Pancreas (tissue), 10 donors: ENCODE measurements at regions not wholly inside any gene's neighbourhood (a gene's known extent, or its start where the extent isn't known, plus 50 kb on each side); places are given as distances from the start of the nearest gene placed in this dataset.

ENCODE experiments used
- ATAC-seq, 4 donors: fragments of 200-7000 bp; cut with Tn5 transposase; one replicate each; pipeline versions ENCODE4 v1.8.0 to v1.9.1; 2020; ENCODE audit warnings: mild to moderate bottlenecking in 4 of 4, moderate library complexity in 4 of 4
- DNase-seq, 6 donors: peaks; one replicate each; pipeline ENCODE4 v3.0.0-alpha.2; 2020
- FAIRE-seq: peaks from 2 replicates; lab custom pipeline; 2012; peaks lifted over from hg19 to GRCh38; lab: Jason Lieb, UNC
- H3K27ac ChIP-seq, 4 donors: fragments of 200-600 bp; sonication (generic); 1 replicate in 3 of 4; 2 replicates in 1 of 4; pipeline versions ENCODE4 v1.5.0 to v1.8.0; 2020
- H3K27me3 ChIP-seq, 4 donors: fragments of 200-600 bp; one replicate each; pipeline ENCODE4 v1.8.0; 2021
- H3K36me3 ChIP-seq, 3 donors: fragments of 200-600 bp; sonication (generic) in 1 of 3; one replicate each; pipeline versions ENCODE4 v1.5.0 to v1.8.0; 2020 to 2021
- H3K4me1 ChIP-seq, 3 donors: fragments of 200-600 bp; one replicate each; pipeline ENCODE4 v1.8.0; 2021
- H3K4me3 ChIP-seq, 4 donors: fragments of 200-600 bp; sonication (generic) in 2 of 4; one replicate each; pipeline versions ENCODE4 v1.5.0 to v1.8.0; 2020 to 2021
- H3K9me3 ChIP-seq, 4 donors: fragments of 200-600 bp; one replicate each; pipeline ENCODE4 v1.8.0; 2021
- WGBS, 2 donors: extraction: QIAGEN DNeasy Blood & Tissue Kit; methylation state at CpG; one replicate each; pipeline ENCODE4 v1.1.7; 2013; 5-methylcytosine and 5-hydroxymethylcytosine counted together
- intact Hi-C, 3 donors: fragments of 100-400 bp; cut with DNase I; formaldehyde crosslinking; loops; one replicate each; pipeline versions ENCODE4 v1.11.1 to v1.14.2; 2022
- TF ChIP-seq, protein P1 (sequence below), 4 donors: fragments of 200-600 bp; sonication (generic) in 3 of 4; IDR thresholded peaks; one replicate each; pipeline versions ENCODE4 v1.5.0 to v1.8.0; 2021; ENCODE audit warnings: antibody characterized with exemption in 4 of 4
- donor health status: healthy with polysubstance abuse.
- donor health status: DM: no; HTN: no; CAD: no; lungs with moderate emphysema.
- donor health status: DM: no; HTN: no; CAD: no.
- donor health status: control.
- donor health status: control.
- donor health status: Bipolar disorder and iron deficiency.
- donor health status: DM: yes; HTN: yes; CAD: no.
- donor health status: DM: no; HTN: no; CAD: no.
- donor health status: DM: no; HTN: no; CAD: no.
- donor health status: DM: yes; HTN: yes; CAD: no.

DNA sequence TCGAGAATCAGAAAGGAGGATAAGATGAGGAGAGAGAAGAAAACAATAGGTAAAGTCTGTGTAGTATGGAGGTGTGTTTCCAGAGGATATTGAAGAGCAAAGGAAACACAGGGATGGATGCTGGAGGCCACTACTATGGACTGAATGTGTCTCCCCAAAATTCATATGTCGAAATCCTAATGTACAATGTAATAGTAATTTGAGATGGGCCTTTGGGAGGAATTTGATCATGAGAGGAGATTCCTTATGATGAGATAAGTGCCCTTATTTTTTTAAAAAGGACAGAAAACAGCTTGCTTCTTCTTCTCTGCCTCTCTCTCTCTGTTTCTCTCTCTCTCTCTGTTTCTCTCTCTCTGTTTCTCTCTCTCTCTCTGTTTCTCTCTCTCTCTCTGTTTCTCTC, 602.2 kb upstream of the ADAMTS5 start:
- FAIRE-seq = no peak
- TF ChIP-seq, protein P1, sequence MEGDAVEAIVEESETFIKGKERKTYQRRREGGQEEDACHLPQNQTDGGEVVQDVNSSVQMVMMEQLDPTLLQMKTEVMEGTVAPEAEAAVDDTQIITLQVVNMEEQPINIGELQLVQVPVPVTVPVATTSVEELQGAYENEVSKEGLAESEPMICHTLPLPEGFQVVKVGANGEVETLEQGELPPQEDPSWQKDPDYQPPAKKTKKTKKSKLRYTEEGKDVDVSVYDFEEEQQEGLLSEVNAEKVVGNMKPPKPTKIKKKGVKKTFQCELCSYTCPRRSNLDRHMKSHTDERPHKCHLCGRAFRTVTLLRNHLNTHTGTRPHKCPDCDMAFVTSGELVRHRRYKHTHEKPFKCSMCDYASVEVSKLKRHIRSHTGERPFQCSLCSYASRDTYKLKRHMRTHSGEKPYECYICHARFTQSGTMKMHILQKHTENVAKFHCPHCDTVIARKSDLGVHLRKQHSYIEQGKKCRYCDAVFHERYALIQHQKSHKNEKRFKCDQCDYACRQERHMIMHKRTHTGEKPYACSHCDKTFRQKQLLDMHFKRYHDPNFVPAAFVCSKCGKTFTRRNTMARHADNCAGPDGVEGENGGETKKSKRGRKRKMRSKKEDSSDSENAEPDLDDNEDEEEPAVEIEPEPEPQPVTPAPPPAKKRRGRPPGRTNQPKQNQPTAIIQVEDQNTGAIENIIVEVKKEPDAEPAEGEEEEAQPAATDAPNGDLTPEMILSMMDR (IDR thresholded peaks at IDR 0.05) = no peak
- WGBS, 2 donors = 78 to 91% methylated on average over 2 of the region's 2 CpGs
- no peak for DNase-seq
- H3K4me1 ChIP-seq = no peaks in the 10 kb centered on the region
- no peaks in the 10 kb centered on the region for H3K36me3 ChIP-seq
- no peaks in the 10 kb centered on the region for H3K9me3 ChIP-seq
- intact Hi-C loops = loop anchor here in 1 of 3 donors (10.0 kb wide), 1 partner anchor 684 kb away; no protein-coding TSS in a partner anchor
- H3K27ac ChIP-seq = no peak overlapping the region
- H3K4me3 ChIP-seq = no peak overlapping the region
- no peak for ATAC-seq
- no peaks in the 10 kb centered on the region for H3K27me3 ChIP-seq

- Histone ChIP-seq H3K4me1 (no peaks in the 10 kb centered on the region), H3K27ac (no peak overlapping the region), H3K4me3 (no peak overlapping the region), H3K27me3 (no peaks in the 10 kb centered on the region), H3K36me3 (no peaks in the 10 kb centered on the region), H3K9me3 (no peaks in the 10 kb centered on the region)
- TF ChIP-seq, protein P1 (IDR thresholded peaks at IDR 0.05) = no peak
- no peak for FAIRE-seq
- DNase-seq = no peak
- WGBS, 2 donors = 63 to 72% methylated on average over 1 of the region's 1 CpG
- no peak for ATAC-seq
- intact Hi-C loops = loop anchor here in 1 of 3 donors (10.0 kb wide), 1 partner anchor 683 kb away; no protein-coding TSS in a partner anchor
Measured at GRCh38 chr21:27567381-27567780, 600.5 kb upstream of the ADAMTS5 start.

DNA sequence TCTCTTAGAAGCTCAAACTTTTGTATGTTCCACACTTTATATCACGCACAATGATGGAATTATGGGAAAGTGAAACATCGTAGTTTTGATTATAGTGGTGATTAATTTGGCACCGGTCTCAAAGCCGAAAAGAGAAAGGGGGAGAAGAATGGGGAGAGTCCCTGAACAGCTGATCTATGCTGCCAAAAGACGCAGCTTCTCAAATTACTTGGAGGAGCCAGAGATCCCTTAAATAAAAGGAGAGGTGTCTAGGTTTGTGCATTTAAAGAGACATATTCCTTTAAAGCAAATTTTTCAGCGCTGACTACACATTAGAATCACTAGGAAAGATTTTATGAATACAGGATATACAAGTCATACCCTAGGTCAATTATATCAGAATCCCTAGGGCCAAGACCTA, 599.6 kb upstream of the ADAMTS5 start:
- ATAC-seq = no peak
- Histone ChIP-seq H3K27me3 (no peaks in the 10 kb centered on the region), H3K36me3 (no peaks in the 10 kb centered on the region), H3K9me3 (no peaks in the 10 kb centered on the region), H3K27ac (no peak overlapping the region), H3K4me3 (no peak overlapping the region), H3K4me1 (no peaks in the 10 kb centered on the region)
- FAIRE-seq = no peak
- TF ChIP-seq, protein P1 (IDR thresholded peaks at IDR 0.05) = no peak
- intact Hi-C loops = loop anchor here in 1 of 3 donors (10.0 kb wide), 1 partner anchor 682 kb away; no protein-coding TSS in a partner anchor
- WGBS, 2 donors = 79 to 92% methylated on average over 6 of the region's 6 CpGs
- DNase-seq = no peak

GRCh38 chr21:27565364-27565763, 598.5 kb upstream of the ADAMTS5 start:
- H3K4me3 ChIP-seq = no peak overlapping the region
- no peak for ATAC-seq
- no peak for FAIRE-seq
- H3K36me3 ChIP-seq = no peaks in the 10 kb centered on the region
- DNase-seq = no peak
- TF ChIP-seq, protein P1 (IDR thresholded peaks at IDR 0.05) = no peak
- no peak overlapping the region for H3K27ac ChIP-seq
- 98 to 100% methylated on average over 1 of the region's 1 CpG for WGBS, 2 donors
- no peaks in the 10 kb centered on the region for H3K27me3 ChIP-seq
- H3K4me1 ChIP-seq = no peaks in the 10 kb centered on the region
- no peaks in the 10 kb centered on the region for H3K9me3 ChIP-seq
- intact Hi-C loops = loop anchor here in 1 of 3 donors (10.0 kb wide), 1 partner anchor 681 kb away; no protein-coding TSS in a partner anchor

DNA sequence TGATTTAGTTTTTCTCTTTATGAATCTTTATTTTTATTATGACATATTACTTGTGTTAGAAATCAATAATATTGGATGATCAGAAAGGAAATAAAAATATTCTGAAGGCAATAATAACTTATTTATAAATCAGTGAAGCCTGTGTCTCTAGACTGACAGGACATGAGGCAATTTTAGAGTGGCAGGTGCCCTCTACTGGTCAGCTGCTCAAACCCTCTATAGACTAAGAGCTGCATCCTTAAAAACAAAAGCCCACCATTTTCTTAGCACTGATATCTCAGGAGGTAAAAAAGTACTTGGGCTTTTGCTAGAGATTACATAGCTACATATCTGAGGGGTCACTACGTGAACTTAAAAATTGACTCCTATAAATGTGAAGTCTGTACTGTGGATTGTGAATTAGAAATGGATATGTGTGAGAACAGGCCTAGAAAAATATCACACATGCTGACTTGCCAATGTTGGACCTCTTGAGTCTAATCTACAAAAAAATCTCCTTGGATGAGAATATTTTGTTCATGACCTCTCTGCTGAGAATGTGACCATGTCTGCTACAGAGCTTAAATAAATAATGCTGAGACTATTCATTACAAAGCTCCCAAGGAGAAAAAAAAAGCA, 597.9 kb upstream of the ADAMTS5 start:
- ATAC-seq (peak; percentile 64 to 89 (median 81)), FAIRE-seq (peak; percentile 78), DNase-seq (peak in 4 of 6 donors; percentile 18 to 45 (median 36))
- Histone ChIP-seq H3K27ac (no peak overlapping the region), H3K36me3 (no peaks in the 10 kb centered on the region), H3K4me1 (no peaks in the 10 kb centered on the region), H3K4me3 (no peak overlapping the region), H3K9me3 (no peaks in the 10 kb centered on the region), H3K27me3 (no peaks in the 10 kb centered on the region)
- intact Hi-C loops = loop anchor here in 1 of 3 donors (10.0 kb wide), 1 partner anchor 680 kb away; no protein-coding TSS in a partner anchor
- 35 to 52% methylated on average over 1 of the region's 1 CpG for WGBS, 2 donors
- TF ChIP-seq, protein P1 (IDR thresholded peaks at IDR 0.05) = peak in 3 of 4 donors; percentile 30 to 56 (median 49)
